ENCODE measurements at regions not wholly inside any gene's neighbourhood (a gene's known extent, or its start where the extent isn't known, plus 50 kb on each side); places are given as distances from the start of the nearest gene placed in this dataset.

DNA sequence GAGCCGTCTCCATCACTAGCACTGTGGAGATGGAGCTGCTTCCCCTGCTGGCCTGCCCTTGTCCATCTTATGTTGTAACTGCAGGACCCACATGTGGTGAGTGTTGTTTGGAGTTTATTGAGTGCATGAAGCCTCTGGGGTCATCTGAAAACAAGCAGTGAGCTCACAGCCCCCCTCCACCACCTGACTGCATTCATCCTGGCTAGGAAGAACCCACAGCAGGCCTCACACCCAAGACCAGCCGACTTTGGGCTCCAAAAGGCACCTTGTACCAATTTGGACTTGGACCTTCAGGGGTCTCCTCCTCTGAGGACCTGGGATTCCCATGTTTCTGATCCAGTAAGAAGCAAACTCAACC lies 116.1 kb downstream of the TWIST2 start:
- TF ChIP-seq, protein P1, sequence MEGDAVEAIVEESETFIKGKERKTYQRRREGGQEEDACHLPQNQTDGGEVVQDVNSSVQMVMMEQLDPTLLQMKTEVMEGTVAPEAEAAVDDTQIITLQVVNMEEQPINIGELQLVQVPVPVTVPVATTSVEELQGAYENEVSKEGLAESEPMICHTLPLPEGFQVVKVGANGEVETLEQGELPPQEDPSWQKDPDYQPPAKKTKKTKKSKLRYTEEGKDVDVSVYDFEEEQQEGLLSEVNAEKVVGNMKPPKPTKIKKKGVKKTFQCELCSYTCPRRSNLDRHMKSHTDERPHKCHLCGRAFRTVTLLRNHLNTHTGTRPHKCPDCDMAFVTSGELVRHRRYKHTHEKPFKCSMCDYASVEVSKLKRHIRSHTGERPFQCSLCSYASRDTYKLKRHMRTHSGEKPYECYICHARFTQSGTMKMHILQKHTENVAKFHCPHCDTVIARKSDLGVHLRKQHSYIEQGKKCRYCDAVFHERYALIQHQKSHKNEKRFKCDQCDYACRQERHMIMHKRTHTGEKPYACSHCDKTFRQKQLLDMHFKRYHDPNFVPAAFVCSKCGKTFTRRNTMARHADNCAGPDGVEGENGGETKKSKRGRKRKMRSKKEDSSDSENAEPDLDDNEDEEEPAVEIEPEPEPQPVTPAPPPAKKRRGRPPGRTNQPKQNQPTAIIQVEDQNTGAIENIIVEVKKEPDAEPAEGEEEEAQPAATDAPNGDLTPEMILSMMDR (IDR thresholded peaks at IDR 0.05; ENCODE audit: low read depth, low read length, missing input control) = no peak
- TF ChIP-seq TAF1 (conservative IDR thresholded peaks at IDR 0.05) (no peak), YY1 (IDR thresholded peaks at IDR 0.05) (no peak), JUND (IDR thresholded peaks at IDR 0.05) (no peak), RXRA (IDR thresholded peaks at IDR 0.05) (no peak), ZBTB33 (IDR thresholded peaks at IDR 0.05) (no peak), SP1 (IDR thresholded peaks at IDR 0.05) (no peak), ATF3 (IDR thresholded peaks at IDR 0.05) (no peak), REST (IDR thresholded peaks at IDR 0.05) (no peak), GABPA (IDR thresholded peaks at IDR 0.05 in 1 of 2, conservative IDR thresholded peaks at IDR 0.05 in 1 of 2) (no peak)
- TF ChIP-seq, protein P2, sequence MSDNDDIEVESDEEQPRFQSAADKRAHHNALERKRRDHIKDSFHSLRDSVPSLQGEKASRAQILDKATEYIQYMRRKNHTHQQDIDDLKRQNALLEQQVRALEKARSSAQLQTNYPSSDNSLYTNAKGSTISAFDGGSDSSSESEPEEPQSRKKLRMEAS (IDR thresholded peaks at IDR 0.05) = no peak
